ENCODE measurements at regions not wholly inside any gene's neighbourhood (a gene's known extent, or its start where the extent isn't known, plus 50 kb on each side); places are given as distances from the start of the nearest gene placed in this dataset.

DNA sequence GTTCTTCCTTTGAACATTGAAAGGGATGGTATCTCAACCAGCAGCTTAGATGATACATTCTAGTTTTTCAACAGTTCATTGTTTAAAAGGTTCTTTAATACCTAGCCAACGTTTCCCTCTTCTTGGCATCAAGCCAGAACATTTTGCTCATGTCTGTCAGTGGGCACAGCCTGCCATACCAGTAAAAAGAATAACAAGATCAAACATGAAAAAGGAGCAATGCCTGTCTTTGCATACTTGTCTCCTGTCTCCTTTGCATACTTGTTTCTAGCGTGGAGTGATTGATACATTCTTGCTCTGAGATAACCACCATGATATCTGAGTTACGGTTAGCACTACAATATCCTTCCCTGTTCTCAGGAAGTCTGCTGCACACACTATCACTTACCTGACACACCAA is 248.6 kb upstream of the DAPK1 start:
- no peak for DNase-seq (ENCODE audit: low read depth)

DNA sequence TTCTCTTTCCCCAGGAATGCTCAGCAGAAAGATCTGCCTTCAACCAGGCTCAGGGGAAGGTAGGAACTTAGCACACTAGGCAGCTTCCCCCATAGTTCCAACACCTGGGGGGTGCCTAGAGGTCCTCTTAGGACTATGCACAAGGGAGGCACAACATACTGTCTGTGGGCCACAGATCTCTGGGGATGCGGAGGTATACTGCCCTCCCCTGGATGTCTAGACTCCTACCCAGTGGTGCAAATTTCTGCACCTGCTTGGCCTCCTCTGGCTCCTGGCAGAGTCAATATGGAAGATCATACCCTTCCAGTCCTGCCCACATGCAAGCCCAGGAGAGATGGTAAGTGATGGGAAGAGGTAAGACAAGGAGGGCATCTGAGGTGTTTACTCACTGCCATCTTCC is 247.5 kb upstream of the DAPK1 start:
- no peak for DNase-seq (ENCODE audit: low read depth)

DNA sequence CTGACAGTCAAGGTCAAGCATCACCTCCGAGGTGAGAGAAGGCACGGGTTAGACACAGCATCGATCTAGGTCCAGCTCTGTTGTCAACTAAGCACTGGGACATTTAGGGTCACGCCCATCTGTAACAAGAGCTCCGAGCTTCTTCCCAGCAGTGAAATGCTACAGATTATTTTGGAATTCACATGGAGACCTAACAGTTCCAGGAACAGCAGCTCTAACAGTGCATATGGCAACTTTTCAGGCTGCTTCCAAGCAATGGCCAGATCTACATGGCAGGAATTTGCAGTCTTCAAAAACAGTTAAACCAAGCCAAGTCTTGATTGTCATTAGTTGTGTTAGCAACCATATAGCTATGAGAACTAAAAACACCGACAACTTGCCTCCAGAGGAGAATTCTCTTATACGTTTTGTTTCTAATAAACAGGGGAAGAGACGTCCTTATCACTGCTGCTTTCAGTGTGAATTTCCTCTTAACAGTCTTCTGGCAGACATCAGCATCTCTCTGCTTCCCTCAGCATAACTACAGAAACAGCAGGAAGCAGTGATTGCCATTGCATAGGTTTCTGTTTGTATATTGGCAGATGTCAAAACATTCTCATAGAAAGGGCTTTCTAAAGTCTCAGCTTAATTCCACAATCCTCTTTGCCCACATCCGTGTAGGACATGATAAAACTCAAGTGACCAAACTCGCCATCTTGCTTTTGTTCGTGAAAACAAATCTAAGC is 242.1 kb upstream of the DAPK1 start:
- DNase-seq (ENCODE audit: low read depth) = no peak

DNA sequence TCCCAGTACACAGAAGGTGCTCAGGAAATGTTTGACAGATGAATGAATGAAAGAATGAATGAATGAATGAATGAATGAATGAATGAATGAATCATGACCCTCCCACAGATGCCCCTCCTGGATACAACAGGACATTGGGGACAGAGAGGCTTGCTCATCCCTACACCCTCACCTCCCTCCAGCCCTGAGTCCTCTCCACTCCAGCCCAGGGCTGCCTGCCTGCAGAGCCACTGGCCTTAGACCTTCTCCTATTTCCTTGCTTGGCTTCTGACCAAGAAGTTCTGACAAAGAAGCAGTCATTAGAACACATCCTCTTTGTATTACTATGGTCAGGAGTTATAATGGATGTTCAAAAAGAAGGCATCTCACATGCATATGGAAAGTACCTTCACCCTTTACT is 240.7 kb upstream of the DAPK1 start:
- no peak for DNase-seq (ENCODE audit: low read depth)

GRCh38 chr9:87259543-87260518 is 237.8 kb upstream of the DAPK1 start:
- DNase-seq (ENCODE audit: low read depth) = no peak

DNA sequence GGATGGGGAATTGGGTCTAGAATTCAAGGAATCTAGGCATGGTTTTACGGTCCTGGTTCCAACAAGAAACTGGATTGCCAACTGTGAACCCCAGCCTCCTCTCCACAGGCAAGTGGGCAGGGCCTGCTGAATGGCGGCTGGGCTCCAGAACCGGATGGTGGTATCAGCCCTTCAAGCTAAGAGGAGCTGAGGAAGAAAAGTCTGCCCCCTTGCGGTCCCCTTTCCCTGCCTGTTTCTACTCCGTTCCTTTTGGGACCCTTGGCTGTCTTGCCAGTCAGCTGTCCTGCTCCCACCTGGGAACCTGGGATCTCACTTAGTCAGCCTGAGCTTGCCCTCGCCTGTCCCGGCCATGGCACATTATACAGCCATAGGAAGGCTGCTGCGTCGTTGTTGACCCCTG is 234.4 kb upstream of the DAPK1 start:
- DNase-seq (ENCODE audit: low read depth) = no peak

GRCh38 chr9:87266697-87267096 is 231.0 kb upstream of the DAPK1 start:
- DNase-seq (ENCODE audit: low read depth) = no peak

DNA sequence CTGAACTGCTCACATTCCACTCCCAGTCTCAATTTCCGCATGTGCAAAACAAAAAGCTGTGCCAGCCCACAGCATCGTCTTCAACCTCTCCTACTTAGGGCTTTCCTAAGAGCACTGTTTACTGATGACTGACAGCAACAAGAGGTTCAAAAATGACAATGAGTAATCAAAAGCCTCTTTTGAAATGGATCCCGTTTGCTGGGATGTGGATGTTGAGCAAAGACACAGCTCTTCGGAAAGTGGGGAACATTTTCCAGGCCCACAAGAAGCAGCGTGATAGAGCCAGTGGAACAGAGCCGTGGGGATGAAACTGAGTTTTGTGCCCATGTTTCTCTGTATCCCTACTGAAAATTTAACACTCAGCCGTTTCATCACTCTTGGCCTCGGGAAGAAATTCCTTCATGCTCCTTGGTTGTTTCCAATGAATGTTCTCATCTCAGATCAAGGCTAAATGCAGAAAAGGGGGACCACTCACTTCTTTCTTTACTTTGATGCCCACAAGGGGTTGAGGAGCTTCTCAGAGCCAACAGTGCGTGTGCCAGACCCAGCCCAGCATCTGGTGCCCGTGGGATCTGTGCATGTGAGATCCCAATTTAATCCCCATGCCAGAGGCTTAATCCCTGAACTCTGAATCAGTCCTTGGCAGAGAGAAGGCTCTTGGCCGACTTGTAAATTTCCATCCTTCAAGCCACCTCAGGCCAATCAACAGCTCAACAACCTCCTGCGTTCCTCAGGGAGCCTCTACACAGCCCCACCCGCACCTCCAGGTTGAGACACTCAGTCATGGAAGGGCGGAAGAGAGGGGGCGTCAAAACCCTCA is 230.2 kb upstream of the DAPK1 start:
- peak; percentile 90 for DNase-seq (ENCODE audit: low read depth)

- no peak for DNase-seq (ENCODE audit: low read depth)
These were observed 228.1 kb upstream of the DAPK1 start for GRCh38 chr9:87269296-87270176.

DNA sequence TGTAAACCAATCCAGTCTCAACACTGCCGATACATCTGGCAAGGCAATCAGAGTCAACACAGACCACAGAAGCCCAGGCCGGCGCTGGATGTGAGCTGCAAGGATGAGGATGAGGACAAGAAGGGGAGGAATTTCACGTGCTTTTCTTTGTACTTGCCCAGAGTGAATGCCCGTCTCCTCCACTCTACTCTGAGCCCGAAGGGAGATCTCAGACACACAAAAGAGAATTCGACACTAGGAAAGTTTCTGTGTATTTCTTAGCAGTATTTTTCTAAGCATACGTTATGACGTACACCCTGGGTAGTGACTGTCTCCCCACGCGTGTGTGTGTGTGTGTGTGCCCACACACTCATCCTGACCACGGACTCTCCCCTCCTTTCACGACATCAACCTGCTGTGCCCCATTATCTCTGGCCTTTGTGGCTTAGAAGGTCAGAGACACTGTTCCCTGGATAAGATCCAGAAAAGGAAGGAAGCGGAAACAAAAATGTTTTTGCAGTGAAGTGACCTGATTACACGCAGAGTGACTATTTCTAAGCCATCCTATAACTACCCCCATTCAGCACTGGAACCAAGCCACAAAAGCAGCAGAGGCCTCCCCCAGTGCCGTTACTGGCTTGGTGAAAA is 227.3 kb upstream of the DAPK1 start:
- peak; percentile 86 for DNase-seq (ENCODE audit: low read depth)

- no peak for DNase-seq (ENCODE audit: low read depth)
These were observed 226.8 kb upstream of the DAPK1 start for GRCh38 chr9:87270848-87271234.

- no peak for DNase-seq (ENCODE audit: low read depth)
These were observed 225.8 kb upstream of the DAPK1 start for GRCh38 chr9:87271696-87272477.

DNA sequence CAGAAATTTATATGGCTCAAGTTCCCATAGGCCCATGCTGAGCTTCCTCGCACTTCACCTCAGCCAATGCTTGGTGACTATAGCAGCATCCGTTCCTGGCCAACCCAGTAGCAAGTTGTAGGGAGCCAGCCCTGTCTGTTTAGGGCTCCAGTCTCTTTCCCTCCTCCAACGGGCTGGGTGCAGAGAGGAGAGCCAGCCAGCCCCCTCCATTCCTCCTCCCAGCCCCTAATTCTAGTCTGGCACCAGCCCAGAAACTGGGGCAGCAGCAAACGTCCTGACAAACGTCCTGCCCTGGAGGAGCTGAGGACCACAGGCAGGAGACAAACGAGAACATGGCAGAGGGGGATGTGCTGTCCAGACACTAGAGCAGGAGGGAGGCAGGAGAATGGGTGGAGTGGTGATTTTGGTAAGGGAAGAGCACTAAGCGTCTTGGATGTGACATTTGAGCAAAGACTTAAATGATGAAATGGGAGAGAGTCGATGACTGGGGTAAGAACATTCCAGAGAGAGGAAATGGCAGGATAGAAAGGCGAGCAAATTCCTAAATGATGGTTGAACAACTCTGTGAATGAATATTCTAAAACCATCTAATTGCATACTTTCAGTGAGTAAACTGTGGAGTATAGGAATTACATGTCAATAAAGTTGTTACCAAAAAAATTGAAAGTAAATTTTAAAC is 222.5 kb upstream of the DAPK1 start:
- DNase-seq (ENCODE audit: low read depth) = no peak

DNA sequence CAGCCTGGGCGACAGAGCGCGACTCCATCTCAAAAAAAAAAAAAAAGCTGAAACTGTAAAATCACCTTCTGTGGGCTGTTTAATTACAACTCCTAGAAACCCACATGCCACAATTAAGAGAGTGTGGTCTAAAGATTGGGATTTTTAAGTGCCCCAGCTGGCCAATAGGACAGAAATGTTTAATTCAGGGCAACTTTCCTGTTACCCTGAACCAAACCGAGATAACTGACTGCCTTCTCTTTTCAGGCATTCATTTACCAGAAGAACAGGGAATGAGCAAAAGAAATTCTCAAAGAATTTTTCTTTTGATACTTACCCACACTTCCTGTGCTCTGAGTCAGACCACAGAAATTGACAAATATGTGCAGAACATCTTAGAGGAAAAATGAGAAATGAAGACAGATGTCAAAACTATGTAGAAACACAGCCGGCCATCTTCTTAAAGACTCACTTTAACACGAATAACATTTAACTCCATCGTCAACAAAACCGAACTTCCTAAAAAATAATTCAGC is 221.3 kb upstream of the DAPK1 start:
- DNase-seq (ENCODE audit: low read depth) = peak; percentile 90

DNA sequence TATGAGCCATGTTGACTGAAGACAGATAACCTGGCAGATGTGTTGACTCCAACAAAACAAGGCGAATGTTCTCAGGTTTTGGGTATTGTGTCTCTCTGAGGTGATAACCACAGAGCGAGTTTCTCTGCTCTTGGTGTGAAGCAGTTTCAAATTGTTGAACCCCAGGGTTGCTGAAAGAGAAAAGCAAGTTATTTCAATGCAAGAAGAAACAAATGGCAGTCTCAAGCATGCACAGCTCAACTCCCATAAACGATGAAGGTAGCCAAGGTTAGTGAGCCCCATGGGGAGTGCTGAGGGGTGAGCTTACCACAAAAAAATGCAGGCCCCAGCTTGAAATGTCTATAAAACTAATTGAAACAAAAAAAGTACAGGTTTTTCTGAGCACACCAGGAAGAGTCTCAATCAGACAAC is 220.8 kb upstream of the DAPK1 start:
- DNase-seq (ENCODE audit: low read depth) = peak; percentile 69

DNA sequence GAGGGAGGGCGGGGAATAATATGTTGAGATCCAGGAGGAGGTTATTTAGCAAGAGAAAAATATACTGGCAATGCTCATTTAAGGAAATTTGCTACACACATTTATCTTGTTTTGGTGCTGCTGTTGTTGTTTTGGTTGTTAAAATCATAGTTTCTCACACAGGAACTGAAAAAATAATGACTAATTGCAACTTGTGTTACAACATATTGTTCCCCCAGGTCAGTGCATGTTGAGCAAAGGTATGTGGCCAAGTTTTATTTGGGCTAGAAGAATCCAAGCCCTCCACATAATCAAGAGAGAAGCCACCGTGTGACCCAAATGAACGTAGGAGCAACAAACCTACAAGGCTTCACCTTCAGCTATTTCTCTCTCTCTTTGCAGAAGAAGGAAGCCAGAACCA is 220.3 kb upstream of the DAPK1 start:
- peak; percentile 57 for DNase-seq (ENCODE audit: low read depth)

DNA sequence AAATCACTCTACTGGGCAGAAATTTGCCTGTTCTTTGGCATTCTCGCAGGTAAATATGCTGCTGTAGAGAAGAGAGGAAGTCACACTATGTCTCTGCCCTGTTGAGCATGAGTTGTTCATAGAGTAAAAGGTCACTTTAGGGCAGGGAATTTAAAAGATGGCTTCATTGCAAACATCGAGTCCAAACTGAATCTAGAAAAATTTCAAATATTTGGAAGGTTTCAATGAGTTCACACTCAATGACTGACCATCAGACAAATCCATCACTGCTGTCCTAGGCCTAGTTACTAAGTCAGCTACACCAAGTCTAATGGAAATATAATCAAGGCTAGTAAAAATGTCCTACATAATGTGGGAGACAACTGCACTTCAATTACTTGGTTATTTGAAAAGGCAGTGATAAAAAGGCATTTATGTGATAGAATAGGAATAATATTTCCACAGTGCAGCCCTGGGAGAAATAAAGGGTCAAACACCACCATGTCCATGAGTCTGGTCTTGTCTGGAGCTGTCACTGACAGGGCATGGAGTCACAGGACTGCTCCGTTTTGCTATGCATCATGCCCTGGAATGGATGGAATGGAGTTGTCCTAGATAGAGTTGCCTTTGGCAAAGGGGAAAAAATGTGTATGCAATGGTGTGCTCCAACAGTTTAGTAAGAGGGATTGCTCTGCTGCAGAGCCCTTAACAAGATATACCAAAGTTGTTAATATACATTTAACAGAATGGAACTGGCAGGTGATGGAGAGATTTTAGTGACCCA is 218.5 kb upstream of the DAPK1 start:
- peak; percentile 51 for DNase-seq (ENCODE audit: low read depth)

DNA sequence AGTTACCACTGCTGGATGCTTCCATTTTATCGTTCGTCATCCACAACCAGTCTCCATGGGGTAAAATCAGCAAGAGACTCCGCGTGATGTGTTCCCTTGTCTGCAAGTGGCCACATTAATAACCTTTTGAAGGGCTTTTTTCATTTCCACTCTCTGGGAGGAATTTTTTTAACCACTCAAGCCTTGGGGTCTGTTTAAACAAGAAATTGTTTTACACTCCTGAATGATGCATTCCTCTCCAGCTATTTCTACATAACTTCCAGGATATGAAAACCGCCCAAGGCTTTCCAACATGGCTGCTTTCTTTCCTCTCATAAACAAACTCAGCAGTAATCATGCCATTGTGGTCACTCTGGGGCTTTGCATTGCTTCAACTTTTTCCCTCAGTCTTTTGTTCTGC is 217.2 kb upstream of the DAPK1 start:
- DNase-seq (ENCODE audit: low read depth) = peak; percentile 50

- no peak for DNase-seq (ENCODE audit: low read depth)
These were observed 215.1 kb upstream of the DAPK1 start for GRCh38 chr9:87282538-87282937.

All from GM04503 (cell line).